ENCODE measurements at regions not wholly inside any gene's neighbourhood (a gene's known extent, or its start where the extent isn't known, plus 50 kb on each side); places are given as distances from the start of the nearest gene placed in this dataset.

DNA sequence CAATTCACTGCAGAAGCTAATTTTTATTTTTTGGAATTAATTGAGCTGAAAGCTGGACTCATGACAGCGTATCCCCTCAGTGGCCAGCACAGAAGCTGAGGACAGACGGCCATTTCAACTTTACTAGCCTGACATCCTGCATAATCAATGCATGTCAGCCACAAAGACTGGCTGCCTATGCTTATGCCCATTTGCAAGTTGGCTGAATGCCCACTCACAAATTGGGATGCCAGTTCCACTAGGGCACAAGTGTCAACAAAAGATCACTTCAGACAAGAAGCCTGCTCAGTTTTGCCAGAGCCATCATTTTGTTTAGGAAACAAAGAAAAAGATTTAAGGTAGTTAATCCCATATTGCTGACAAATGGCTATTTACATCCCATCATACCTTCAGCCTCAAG is 417.6 kb downstream of the NOVA1 start:
- intact Hi-C loops (cut with micrococcal nuclease) = no loop called here
- peaks cover 11 to 31% of the 10 kb centered on the region in 2 experiments; a peak in 3 of 4 replicates for H3K9me3 ChIP-seq (ENCODE audit: control insufficient read depth in 1 of 2, insufficient read depth in 1 of 2, low read depth in 1 of 2, low read length in 2 of 2)
- H3K4me2 ChIP-seq (ENCODE audit: low read length) = no peak overlapping the region
- H3K27me3 ChIP-seq (ENCODE audit: insufficient read depth, low read length) = no peaks in the 10 kb centered on the region
- no peak overlapping the region for H3K9ac ChIP-seq (ENCODE audit: low read length)
- H4K20me1 ChIP-seq (ENCODE audit: insufficient read depth) = no peaks in the 10 kb centered on the region
- no peaks in the 10 kb centered on the region for H3K79me2 ChIP-seq (ENCODE audit: insufficient read depth, low read length)
- H2AFZ ChIP-seq (ENCODE audit: low read depth, low read length, poor library complexity, severe bottlenecking) = no peak overlapping the region
- no peaks in the 10 kb centered on the region for H3K4me1 ChIP-seq (ENCODE audit: control insufficient read depth in 1 of 2, insufficient read depth in 2 of 2, low read length in 2 of 2)
- CTCF ChIA-PET = no interaction called here
- TF ChIP-seq TCF7L2 (IDR thresholded peaks at IDR 0.05; ENCODE audit: borderline replicate concordance, extremely low read depth, insufficient read depth, insufficient read length) (no peak), EZH2phosphoT487 (IDR thresholded peaks at IDR 0.05; ENCODE audit: borderline replicate concordance) (no peak), CBX3 (IDR thresholded peaks at IDR 0.05; ENCODE audit: low read depth) (no peak), SRF (IDR thresholded peaks at IDR 0.05; ENCODE audit: low read depth) (no peak), ZNF274 (IDR thresholded peaks at IDR 0.05; ENCODE audit: low read depth, low read length) (no peak), CEBPB (IDR thresholded peaks at IDR 0.05; ENCODE audit: low read depth) (no peak), FOSL1 (IDR thresholded peaks at IDR 0.05; ENCODE audit: low read depth) (no peak), EGR1 (IDR thresholded peaks at IDR 0.05; ENCODE audit: low read depth) (no peak)
- TF ChIP-seq, protein P1, sequence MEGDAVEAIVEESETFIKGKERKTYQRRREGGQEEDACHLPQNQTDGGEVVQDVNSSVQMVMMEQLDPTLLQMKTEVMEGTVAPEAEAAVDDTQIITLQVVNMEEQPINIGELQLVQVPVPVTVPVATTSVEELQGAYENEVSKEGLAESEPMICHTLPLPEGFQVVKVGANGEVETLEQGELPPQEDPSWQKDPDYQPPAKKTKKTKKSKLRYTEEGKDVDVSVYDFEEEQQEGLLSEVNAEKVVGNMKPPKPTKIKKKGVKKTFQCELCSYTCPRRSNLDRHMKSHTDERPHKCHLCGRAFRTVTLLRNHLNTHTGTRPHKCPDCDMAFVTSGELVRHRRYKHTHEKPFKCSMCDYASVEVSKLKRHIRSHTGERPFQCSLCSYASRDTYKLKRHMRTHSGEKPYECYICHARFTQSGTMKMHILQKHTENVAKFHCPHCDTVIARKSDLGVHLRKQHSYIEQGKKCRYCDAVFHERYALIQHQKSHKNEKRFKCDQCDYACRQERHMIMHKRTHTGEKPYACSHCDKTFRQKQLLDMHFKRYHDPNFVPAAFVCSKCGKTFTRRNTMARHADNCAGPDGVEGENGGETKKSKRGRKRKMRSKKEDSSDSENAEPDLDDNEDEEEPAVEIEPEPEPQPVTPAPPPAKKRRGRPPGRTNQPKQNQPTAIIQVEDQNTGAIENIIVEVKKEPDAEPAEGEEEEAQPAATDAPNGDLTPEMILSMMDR (IDR thresholded peaks at IDR 0.05 in 2 of 3, conservative IDR thresholded peaks at IDR 0.05 in 1 of 3; ENCODE audit: borderline replicate concordance in 1 of 3, insufficient read depth in 1 of 3, low read depth in 2 of 3, low read length in 2 of 3) = no peak
- TF ChIP-seq, protein P2, sequence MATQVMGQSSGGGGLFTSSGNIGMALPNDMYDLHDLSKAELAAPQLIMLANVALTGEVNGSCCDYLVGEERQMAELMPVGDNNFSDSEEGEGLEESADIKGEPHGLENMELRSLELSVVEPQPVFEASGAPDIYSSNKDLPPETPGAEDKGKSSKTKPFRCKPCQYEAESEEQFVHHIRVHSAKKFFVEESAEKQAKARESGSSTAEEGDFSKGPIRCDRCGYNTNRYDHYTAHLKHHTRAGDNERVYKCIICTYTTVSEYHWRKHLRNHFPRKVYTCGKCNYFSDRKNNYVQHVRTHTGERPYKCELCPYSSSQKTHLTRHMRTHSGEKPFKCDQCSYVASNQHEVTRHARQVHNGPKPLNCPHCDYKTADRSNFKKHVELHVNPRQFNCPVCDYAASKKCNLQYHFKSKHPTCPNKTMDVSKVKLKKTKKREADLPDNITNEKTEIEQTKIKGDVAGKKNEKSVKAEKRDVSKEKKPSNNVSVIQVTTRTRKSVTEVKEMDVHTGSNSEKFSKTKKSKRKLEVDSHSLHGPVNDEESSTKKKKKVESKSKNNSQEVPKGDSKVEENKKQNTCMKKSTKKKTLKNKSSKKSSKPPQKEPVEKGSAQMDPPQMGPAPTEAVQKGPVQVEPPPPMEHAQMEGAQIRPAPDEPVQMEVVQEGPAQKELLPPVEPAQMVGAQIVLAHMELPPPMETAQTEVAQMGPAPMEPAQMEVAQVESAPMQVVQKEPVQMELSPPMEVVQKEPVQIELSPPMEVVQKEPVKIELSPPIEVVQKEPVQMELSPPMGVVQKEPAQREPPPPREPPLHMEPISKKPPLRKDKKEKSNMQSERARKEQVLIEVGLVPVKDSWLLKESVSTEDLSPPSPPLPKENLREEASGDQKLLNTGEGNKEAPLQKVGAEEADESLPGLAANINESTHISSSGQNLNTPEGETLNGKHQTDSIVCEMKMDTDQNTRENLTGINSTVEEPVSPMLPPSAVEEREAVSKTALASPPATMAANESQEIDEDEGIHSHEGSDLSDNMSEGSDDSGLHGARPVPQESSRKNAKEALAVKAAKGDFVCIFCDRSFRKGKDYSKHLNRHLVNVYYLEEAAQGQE (IDR thresholded peaks at IDR 0.05; ENCODE audit: low read depth) = no peak
- TF ChIP-seq, protein P3, sequence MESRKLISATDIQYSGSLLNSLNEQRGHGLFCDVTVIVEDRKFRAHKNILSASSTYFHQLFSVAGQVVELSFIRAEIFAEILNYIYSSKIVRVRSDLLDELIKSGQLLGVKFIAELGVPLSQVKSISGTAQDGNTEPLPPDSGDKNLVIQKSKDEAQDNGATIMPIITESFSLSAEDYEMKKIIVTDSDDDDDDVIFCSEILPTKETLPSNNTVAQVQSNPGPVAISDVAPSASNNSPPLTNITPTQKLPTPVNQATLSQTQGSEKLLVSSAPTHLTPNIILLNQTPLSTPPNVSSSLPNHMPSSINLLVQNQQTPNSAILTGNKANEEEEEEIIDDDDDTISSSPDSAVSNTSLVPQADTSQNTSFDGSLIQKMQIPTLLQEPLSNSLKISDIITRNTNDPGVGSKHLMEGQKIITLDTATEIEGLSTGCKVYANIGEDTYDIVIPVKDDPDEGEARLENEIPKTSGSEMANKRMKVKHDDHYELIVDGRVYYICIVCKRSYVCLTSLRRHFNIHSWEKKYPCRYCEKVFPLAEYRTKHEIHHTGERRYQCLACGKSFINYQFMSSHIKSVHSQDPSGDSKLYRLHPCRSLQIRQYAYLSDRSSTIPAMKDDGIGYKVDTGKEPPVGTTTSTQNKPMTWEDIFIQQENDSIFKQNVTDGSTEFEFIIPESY (IDR thresholded peaks at IDR 0.05; ENCODE audit: extremely low read depth, insufficient replicate concordance, low read length) = no peak
- TF ChIP-seq, protein P4, sequence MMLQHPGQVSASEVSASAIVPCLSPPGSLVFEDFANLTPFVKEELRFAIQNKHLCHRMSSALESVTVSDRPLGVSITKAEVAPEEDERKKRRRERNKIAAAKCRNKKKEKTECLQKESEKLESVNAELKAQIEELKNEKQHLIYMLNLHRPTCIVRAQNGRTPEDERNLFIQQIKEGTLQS (IDR thresholded peaks at IDR 0.05) = no peak
- H3K9me2 ChIP-seq (ENCODE audit: insufficient read depth) = no peaks in the 10 kb centered on the region
- RAD21 ChIA-PET (ENCODE audit: low non-redundant PET in 1 of 2, low total read pairs in 2 of 2, uncharacterized antibody in 2 of 2, unreplicated experiment in 2 of 2) = no interaction called here
- POLR2A ChIA-PET = no interaction called here
- DNase-seq (ENCODE audit: low read depth, low spot score) (no peak), ATAC-seq (no peak)
- no peaks in the 10 kb centered on the region for H3K36me3 ChIP-seq (ENCODE audit: control insufficient read depth in 1 of 2, insufficient read depth in 2 of 2, low read length in 2 of 2)
- no peak overlapping the region for H3K4me3 ChIP-seq (replicated peaks in 1 of 2; ENCODE audit: low read depth in 1 of 2, low read length in 2 of 2)
- BruUV-seq (replicated peaks) = no TSS peak
- no peak overlapping the region for H3K27ac ChIP-seq (ENCODE audit: low read depth, low read length)

Data from HCT116 (cell line).